PC-9 (cell line): ENCODE measurements at regions not wholly inside any gene's neighbourhood (a gene's known extent, or its start where the extent isn't known, plus 50 kb on each side); places are given as distances from the start of the nearest gene placed in this dataset.

ENCODE experiments used
- CTCF ChIP-seq: fragments of 200-600 bp; sonication (generic); conservative IDR thresholded peaks from 2 replicates; pipeline ENCODE4 v1.6.1; 2017; ENCODE audit warnings: mixed run types, antibody characterized with exemption, mild to moderate bottlenecking, moderate library complexity
- EZH2 ChIP-seq: fragments of 200-600 bp; sonication (generic); IDR thresholded peaks from 2 replicates; pipeline ENCODE4 v1.8.0; 2017; ENCODE audit warnings: antibody characterized with exemption, low read depth

GRCh38 chr10:124180044-124180745 lies 86.8 kb upstream of the CHST15 start:
- TF ChIP-seq CTCF (no peak), EZH2 (no peak)
